T47D (cell line): ENCODE measurements at regions not wholly inside any gene's neighbourhood (a gene's known extent, or its start where the extent isn't known, plus 50 kb on each side); places are given as distances from the start of the nearest gene placed in this dataset.
A peak's percentile ranks its signal among the peaks of the same experiment; 100 is the strongest.

Experiments
- DNase-seq, 2 experiments: peaks; one replicate each; pipeline versions ENCODE4 v3.0.0 to v3.0.0-alpha.2; 2011 to 2012; ENCODE audit warnings: low read depth in 1 of 2, low spot score in 1 of 2
- JUND ChIP-seq: IDR thresholded peaks from 2 replicates; pipeline ENCODE4 v1.6.1; 2012; ENCODE audit warnings: low read depth
- in situ Hi-C: cut with HindIII; loops from 2 replicates; pipeline ENCODE4 v1.10.0; 2016; ENCODE audit warnings: low sequenced_read_pairs, low pct_unique_long_range_greater_than_20kb

DNA sequence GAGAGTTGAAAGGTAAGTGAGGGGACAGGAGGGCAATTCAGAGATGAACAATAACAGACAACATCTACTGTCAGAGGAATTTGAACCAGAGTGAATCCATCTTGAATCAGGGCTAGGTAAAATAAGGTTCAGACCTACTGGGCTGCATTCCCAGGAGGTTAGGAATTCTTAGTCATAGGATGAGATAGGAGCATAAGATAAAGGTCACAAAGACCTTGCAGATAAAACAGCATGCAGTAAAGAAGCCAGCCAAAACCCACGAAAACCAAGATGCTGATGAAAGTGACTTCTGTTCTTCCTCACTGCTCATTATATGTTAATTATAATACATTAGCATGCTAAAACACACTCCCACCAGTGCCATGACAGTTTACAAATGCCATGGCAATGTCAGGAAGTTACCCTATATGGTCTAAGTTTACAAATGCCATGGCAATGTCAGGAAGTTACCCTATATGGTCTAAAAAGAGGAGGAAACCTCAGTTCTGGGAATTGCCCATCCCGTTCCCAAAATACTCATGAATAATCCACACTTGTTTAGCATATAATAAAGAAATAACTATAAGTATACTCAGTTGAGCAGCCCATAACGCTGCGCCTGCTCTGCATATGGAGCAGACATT, 248.5 kb downstream of the HAO1 start:
- in situ Hi-C loops: no loop called here
- DNase-seq: peak in 1 of 2 experiments; percentile 18
- TF ChIP-seq JUND: no peak

DNA sequence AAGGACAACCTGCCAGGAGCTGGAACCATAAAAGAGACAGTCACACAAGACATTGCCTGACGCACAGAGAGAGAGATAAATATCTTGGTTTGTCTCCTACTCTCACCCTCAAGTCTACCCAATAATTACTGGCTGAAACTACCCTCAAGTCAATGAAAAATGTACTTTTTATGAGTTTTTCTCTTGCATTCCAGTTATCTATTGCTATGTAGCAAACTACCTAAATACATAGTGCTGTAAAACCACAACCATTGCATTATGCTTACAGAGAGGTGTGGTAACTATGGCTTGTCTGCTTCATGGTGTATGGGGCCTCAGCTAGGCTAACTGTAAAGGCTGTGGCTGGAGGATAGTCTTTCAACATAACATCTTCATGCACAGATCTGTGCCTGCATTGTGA, 247.8 kb downstream of the HAO1 start:
- TF ChIP-seq JUND: no peak
- DNase-seq: no peak
- in situ Hi-C loops: no loop called here

- DNase-seq: no peak
- no peak for TF ChIP-seq JUND
- in situ Hi-C loops: no loop called here
Measured at GRCh38 chr20:7693761-7694160, 246.5 kb downstream of the HAO1 start.

GRCh38 chr20:7695051-7695495, 245.2 kb downstream of the HAO1 start:
- DNase-seq: no peak
- no peak for TF ChIP-seq JUND
- in situ Hi-C loops: no loop called here

DNA sequence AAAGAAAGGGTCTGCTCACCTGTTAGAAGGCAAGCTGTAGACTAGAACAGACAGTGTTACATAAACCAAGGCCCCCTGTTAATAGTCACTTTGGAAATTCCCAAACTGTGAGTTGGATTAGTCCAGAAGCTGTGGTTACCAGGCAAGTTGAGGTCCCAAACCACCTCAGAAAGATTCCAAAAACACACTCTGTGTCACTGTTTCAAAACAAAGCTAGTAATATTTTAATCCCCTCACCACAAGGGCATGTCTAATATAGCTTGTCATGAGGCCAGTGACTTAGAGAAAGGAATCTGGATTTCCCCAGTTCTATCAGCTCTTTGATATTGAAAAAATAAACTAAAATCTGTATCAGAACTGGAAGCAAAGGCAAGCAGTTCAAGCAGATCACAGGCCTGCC, 244.6 kb downstream of the HAO1 start:
- in situ Hi-C loops: no loop called here
- TF ChIP-seq JUND: no peak
- DNase-seq: no peak

DNA sequence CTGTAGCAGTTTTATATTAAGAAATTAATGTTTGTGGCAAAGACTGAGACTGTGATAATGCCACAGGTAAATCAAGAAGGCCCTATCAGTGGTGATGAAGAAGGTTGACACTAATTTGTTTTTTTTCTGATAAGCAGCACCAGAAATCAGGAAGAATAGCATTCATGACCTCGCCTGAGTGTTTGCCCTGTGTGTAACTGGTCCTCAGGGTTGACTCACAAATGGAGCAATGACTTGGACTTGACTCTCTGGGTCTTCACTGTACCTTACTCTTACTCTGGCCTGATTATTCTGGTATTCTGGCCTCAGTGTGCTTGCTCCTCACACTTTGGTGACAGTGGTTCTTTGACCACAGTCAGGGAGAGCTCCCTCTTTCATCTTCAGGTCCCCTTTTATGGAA, 243.9 kb downstream of the HAO1 start:
- in situ Hi-C loops: no loop called here
- TF ChIP-seq JUND: no peak
- DNase-seq: no peak

- no peak for TF ChIP-seq JUND
- DNase-seq: no peak
- in situ Hi-C loops: no loop called here
Measured at GRCh38 chr20:7702141-7702540, 238.1 kb downstream of the HAO1 start.

- in situ Hi-C loops: no loop called here
- DNase-seq: no peak
Measured at GRCh38 chr20:7703551-7703961, 236.7 kb downstream of the HAO1 start.

GRCh38 chr20:7703996-7704395, 236.3 kb downstream of the HAO1 start:
- in situ Hi-C loops: no loop called here
- no peak for DNase-seq
- TF ChIP-seq JUND: no peak

More at GRCh38 chr20:7703551-7703961, 236.7 kb downstream of the HAO1 start:
- no peak for TF ChIP-seq JUND

GRCh38 chr20:7708112-7708511, 232.1 kb downstream of the HAO1 start:
- DNase-seq: no peak
- no peak for TF ChIP-seq JUND
- in situ Hi-C loops: no loop called here

- no peak for DNase-seq
- no peak for TF ChIP-seq JUND
- in situ Hi-C loops: no loop called here
Measured at GRCh38 chr20:7708782-7709181, 231.5 kb downstream of the HAO1 start.

DNA sequence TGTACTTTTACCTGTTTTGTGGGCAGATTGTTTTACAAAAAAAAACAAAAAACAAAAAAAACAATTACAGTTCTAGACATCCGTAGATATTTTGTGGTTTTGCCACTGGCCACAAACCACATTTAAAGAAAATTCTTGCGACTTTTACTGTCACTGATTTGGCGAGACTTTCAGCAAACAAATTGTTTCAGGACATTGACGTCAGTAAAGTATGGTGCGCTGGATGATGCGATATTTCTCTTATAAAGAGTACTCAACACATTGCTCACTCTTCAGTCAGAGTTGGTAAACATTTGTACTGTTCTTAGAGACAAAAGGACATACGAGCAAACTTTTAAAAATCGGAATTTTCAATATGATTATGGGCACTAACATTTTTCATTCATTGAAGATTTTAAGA, 229.8 kb downstream of the HAO1 start:
- TF ChIP-seq JUND: no peak
- in situ Hi-C loops: no loop called here
- no peak for DNase-seq

- in situ Hi-C loops: no loop called here
- DNase-seq: no peak
- TF ChIP-seq JUND: no peak
Measured at GRCh38 chr20:7712661-7713060, 227.6 kb downstream of the HAO1 start.

- TF ChIP-seq JUND: no peak
- no peak for DNase-seq
- in situ Hi-C loops: no loop called here
Measured at GRCh38 chr20:7714549-7714948, 225.7 kb downstream of the HAO1 start.
